ENCODE measurements at regions not wholly inside any gene's neighbourhood (a gene's known extent, or its start where the extent isn't known, plus 50 kb on each side); places are given as distances from the start of the nearest gene placed in this dataset.

GRCh38 chr1:87274851-87275250 is 53.8 kb upstream of the LMO4 start:
- DNase-seq (ENCODE audit: low read depth in 1 of 2, low spot score in 2 of 2): no peak
- no peak overlapping the region for H2BK120ac ChIP-seq (replicated peaks; ENCODE audit: low read depth, low read length)
- H3K4me3 ChIP-seq (ENCODE audit: extremely low read depth in 1 of 4, insufficient read depth in 2 of 4, low read depth in 3 of 4, low read length in 4 of 4): no peak overlapping the region
- CTCF ChIA-PET (ENCODE audit: partially characterized antibody): interaction anchor here (0.7 to 1.7 kb wide), 4 partner anchors 9 to 125 kb away, joined by 3 read pairs; no protein-coding TSS in a partner anchor
- H4K91ac ChIP-seq (replicated peaks; ENCODE audit: insufficient read length, low read length): no peak overlapping the region
- H3K4ac ChIP-seq (replicated peaks; ENCODE audit: insufficient read length, low read depth, low read length): no peak overlapping the region
- H3K4me2 ChIP-seq (ENCODE audit: insufficient read depth in 1 of 2, low read depth in 2 of 2, low read length in 2 of 2): no peak overlapping the region
- H3K36me3 ChIP-seq (ENCODE audit: control insufficient read depth in 2 of 4, insufficient read depth in 4 of 4, low read length in 3 of 4): no peaks in the 10 kb centered on the region
- H2BK15ac ChIP-seq (ENCODE audit: low read length): no peak overlapping the region
- POLR2A ChIA-PET (ENCODE audit: partially characterized antibody): no interaction called here
- H3K18ac ChIP-seq (ENCODE audit: extremely low read depth, low read length): no peak overlapping the region
- no peak overlapping the region for H2BK12ac ChIP-seq (ENCODE audit: low read depth, low read length)
- no peak overlapping the region for H3K23ac ChIP-seq (ENCODE audit: insufficient read length)
- H3K14ac ChIP-seq (ENCODE audit: insufficient read length): no peak overlapping the region
- H3K9ac ChIP-seq (replicated peaks in 1 of 4; ENCODE audit: extremely low read depth in 1 of 4, low read depth in 3 of 4, low read length in 3 of 4): no peak overlapping the region
- no peaks in the 10 kb centered on the region for H4K20me1 ChIP-seq (replicated peaks in 1 of 2; ENCODE audit: control insufficient read depth in 1 of 2, insufficient read depth in 2 of 2, low read length in 2 of 2)
- H2AK5ac ChIP-seq (ENCODE audit: low read depth, low read length): no peak overlapping the region
- no peak overlapping the region for H4K8ac ChIP-seq (ENCODE audit: extremely low read depth, insufficient read depth, low read length)
- H3K23me2 ChIP-seq (ENCODE audit: low read depth, low read length): no peaks in the 10 kb centered on the region
- H3K27me3 ChIP-seq (replicated peaks in 1 of 4; ENCODE audit: control insufficient read depth in 3 of 4, extremely low read depth in 1 of 4, insufficient read depth in 3 of 4, low read length in 3 of 4): peaks cover 0 to 1% (median 0%) of the 10 kb centered on the region in 4 experiments; a peak in 1 of 7 replicates
- no peak overlapping the region for H4K5ac ChIP-seq (ENCODE audit: insufficient read length, low read depth, low read length)
- no peak overlapping the region for H2AFZ ChIP-seq (ENCODE audit: low read length)
- no peak overlapping the region for H3K56ac ChIP-seq (replicated peaks; ENCODE audit: insufficient read length, low read depth, low read length)
- H2BK20ac ChIP-seq (ENCODE audit: low read length): no peak overlapping the region
- H3K27ac ChIP-seq (ENCODE audit: low read depth, low read length): no peak overlapping the region
- 84% methylated on average over 7 of the region's 7 CpGs; no CpG with 5 or more reads in 1 of the 2 experiments for WGBS, 2 experiments (ENCODE audit: extremely low coverage in 1 of 2, insufficient coverage in 1 of 2, insufficient read length in 1 of 2, insufficient replicate concordance in 2 of 2, low coverage in 1 of 2, low lambda C conversion rate in 2 of 2, missing lambda C conversion rate in 1 of 2)
- peaks cover 0 to 4% (median 2%) of the 10 kb centered on the region in 4 experiments; a peak in 4 of 7 replicates for H3K4me1 ChIP-seq (replicated peaks in 1 of 4; ENCODE audit: control insufficient read depth in 3 of 4, insufficient read depth in 4 of 4, low read length in 3 of 4)
- no peak for FAIRE-seq
- H3K79me2 ChIP-seq (ENCODE audit: control insufficient read depth in 1 of 2, insufficient read depth in 2 of 2, low read length in 2 of 2): no peaks in the 10 kb centered on the region
- H3K9me3 ChIP-seq (ENCODE audit: insufficient read depth in 2 of 2, low read depth in 1 of 2, low read length in 1 of 2): no peaks in the 10 kb centered on the region
- no peaks in the 10 kb centered on the region for H3K79me1 ChIP-seq (ENCODE audit: low read depth, low read length)
- no peak overlapping the region for H2BK5ac ChIP-seq (ENCODE audit: low read depth, low read length)
- TF ChIP-seq RNF2 (IDR thresholded peaks at IDR 0.05; ENCODE audit: borderline replicate concordance, low read depth, low read length, missing control alignments, poor library complexity, severe bottlenecking): no peak
- TF ChIP-seq RBBP5 (IDR thresholded peaks at IDR 0.05; ENCODE audit: borderline replicate concordance, low read depth, low read length): no peak
- no peak for TF ChIP-seq SIN3A (conservative IDR thresholded peaks at IDR 0.05 in 1 of 2, IDR thresholded peaks at IDR 0.05 in 1 of 2; ENCODE audit: low read depth in 1 of 2, low read length in 2 of 2)
